ENCODE measurements at regions not wholly inside any gene's neighbourhood (a gene's known extent, or its start where the extent isn't known, plus 50 kb on each side); places are given as distances from the start of the nearest gene placed in this dataset.

DNA sequence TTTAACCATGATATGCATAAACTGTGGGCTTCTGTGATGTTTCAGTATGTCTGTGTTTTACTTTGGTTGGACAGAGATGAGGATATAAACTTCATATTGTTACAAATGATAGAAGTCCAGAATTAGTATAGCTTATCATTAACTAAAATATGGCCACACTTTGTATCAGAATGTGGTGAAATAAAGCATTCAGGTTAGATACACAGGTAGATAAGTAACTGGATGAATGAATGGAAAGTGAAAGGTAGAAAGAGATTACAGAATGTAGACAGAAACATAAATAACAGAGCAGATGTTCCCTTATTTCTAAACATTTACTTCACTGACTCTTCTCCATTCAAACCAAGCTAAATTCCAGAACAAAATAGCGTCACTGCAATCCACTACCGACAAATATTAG, 1033.8 kb downstream of the CDH18 start:
- no peak for DNase-seq (ENCODE audit: low read depth, low spot score)

DNA sequence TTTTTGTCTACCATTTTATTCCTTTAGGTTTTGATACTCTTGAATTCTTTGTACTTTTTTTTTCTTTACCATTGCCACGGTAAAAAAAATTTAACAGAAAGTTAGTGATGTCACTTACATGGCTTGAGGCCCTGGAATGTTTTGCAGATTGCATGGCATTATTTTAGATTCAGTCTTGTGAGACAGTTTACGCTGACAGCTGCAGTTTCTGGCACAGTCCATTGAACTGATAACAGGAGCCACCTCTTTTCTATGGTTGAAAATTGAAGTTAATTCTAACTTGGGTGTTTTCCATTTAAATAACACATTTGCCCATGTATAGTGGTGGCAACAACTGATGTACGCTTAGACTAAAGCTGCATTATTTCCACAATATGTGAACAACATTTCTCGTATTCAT, 1028.5 kb downstream of the CDH18 start:
- no peak for DNase-seq (ENCODE audit: low read depth, low spot score)

DNA sequence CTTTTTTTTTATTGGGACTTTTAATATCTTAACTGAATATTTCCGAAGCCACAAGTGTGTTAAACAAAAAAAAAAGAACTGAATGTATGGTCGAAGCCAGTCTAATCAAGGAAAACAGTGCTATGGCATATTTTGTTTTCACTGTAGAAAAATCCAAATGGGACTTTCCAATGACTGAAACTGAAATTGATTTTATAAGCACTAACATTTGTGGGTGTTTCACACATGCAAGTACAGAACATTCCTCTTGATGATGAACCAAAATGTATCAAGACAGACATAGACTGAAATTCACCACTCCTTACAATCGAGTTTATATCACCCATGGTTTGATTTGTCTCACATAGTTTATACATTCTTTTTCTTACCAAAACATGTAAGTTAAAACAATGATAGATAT, 1026.8 kb downstream of the CDH18 start:
- DNase-seq (ENCODE audit: low read depth, low spot score), result no peak

DNA sequence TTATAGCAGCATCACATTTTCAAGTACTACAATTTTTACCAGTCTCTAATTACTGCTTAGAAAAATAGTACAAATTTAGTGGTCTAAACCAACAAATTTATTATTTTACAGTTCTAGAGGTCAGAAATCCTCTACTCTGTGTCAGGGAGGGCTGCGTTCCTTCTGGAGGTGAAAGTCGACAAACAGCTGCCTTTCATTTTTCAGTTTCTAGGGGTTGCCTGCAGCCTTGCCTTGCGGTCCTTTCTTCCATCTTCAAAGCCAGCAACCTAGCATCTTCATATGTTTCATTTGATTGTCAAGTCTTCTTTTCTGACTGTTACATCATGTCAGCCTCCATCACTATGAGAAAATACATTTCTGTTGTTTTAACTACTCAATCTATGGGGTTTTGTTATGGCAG, 1022.1 kb downstream of the CDH18 start:
- DNase-seq (ENCODE audit: low read depth, low spot score), result no peak

DNA sequence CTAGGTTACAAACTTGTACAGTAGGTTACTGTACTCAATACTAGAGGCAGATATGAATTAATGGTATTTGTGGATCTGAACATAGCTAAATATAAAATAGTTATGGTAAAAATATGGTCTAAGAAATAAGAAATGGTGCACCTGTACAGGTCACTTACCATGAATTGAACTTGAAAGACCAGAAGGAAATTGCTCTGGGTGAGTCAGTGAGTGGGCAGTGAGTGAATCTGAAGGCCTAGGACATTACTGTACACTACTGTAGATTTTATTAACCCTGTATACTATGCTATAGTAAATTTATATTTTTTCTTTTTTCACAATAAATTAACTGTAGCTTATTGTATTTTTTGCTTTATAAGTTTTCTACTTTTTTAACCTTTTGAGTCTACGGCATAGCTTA, 1020.4 kb downstream of the CDH18 start:
- DNase-seq (ENCODE audit: low read depth, low spot score), result no peak

DNA sequence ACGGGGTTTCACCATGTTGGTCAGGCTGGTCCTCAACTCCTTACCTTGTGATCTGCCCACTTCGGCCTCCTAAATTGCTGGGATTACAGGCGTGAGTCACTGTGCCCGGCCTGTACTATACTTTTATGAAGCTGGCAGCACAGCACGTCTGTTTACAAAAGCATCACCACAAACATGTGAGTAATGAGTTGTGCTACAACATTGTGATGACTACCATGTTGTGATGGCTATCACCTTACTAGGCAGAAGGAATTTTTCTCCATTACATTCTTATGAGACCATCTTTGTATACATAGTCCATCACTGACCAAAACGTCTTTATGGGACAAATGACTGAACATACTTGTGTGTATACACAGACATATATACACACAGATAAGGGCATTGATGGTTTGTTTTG, 1019.0 kb downstream of the CDH18 start:
- DNase-seq (ENCODE audit: low read depth, low spot score), result peak; percentile 13

DNA sequence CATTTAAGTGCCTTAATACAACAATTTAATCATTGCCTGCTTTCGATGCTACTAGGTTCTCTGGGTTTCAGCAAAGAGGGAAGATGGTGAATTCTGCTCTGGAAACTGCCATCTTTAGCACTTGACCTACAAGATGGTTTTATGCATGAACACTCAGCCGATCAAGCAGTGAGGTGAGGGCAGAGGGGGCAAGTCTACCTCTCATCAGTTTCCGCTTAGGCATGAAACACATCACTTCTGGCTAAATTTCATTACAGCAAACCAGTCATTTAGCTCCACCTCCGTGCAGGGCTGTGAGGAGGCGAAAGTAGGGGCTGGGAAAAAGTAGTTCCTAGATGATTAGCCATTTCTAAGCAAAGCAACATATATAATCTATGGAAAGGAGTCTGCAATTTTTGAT, 1018.0 kb downstream of the CDH18 start:
- no peak for DNase-seq (ENCODE audit: low read depth, low spot score)

DNA sequence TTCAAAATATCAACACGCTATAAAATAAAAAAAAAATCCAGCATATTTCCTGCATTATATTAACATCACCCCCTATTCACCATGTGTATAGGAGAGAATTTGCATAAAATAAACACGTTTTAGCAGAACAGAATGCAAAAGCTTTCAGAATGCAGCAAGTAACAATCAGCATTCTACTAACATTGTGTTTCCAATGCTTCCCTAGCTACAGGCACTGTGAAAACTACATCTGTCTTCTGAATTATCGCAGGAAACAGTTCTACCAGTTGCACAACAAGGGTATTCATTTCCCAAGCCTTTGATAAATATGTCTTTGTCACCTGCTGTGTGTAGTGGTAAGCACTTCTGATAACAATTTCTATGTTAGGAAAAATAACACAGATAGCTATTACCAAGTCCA, 1015.8 kb downstream of the CDH18 start:
- DNase-seq (ENCODE audit: low read depth, low spot score), result no peak

DNA sequence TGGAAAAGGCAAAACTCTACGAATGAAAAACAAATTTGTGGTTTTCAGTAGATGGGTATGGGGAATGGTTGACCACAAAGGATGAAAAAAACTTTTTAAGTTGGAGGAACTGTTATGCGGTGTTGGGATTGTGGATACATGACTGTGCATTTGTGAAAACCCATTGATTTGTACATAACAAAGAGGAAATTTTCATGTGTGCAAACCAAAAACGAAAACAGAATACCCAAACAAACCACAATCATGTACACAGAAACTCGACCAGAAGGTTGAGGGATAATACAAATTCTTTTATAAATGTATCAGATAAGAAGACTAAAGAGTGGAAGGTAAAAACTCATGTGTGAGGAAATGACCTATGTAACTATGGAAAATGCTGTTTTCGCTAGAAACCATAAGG, 1012.4 kb downstream of the CDH18 start:
- DNase-seq (ENCODE audit: low read depth, low spot score), result peak; percentile 28

DNA sequence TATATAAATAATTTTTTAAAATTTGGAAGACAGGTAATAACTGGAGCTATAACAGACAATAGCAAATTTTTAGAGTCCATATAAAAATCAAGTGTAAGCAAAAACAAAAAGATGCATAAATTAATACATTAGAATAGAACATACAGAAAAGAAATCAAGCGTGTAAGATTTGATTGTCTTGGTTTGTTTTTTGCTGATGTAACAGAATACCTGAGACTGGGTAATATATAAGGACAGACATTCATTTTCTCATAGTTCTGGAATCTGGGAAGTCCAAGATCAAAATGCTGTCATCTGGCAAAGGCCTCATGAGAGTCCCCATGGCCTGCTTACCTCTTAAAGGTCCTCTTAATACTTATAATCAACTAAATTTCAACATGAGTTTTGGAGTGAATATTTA, 1010.1 kb downstream of the CDH18 start:
- DNase-seq (ENCODE audit: low read depth, low spot score), result no peak

DNA sequence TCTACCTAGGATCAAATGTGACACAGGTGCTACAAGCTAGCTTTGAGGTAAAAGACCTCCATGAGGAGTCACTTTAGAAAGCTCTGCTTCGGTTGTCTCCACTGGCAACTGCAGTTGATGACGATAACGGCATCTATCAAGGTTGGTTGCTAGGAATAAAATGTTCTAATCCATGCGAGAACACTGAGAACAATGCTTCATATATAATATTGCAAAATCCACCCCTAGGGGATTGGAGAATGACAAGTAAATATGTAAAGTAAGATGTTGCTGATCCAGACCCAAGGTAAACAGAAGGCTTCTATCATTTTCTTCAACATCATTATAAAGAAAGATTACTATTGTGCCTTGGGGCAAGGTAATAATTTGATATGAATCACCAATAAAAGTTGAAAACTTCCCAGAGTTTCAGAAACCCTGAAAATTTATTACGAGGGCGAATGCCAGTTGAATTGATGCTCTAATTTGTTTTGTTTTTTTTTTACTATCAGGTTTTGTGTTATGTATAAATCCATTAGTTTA, 1003.4 kb downstream of the CDH18 start:
- DNase-seq (ENCODE audit: low read depth, low spot score), result no peak

DNA sequence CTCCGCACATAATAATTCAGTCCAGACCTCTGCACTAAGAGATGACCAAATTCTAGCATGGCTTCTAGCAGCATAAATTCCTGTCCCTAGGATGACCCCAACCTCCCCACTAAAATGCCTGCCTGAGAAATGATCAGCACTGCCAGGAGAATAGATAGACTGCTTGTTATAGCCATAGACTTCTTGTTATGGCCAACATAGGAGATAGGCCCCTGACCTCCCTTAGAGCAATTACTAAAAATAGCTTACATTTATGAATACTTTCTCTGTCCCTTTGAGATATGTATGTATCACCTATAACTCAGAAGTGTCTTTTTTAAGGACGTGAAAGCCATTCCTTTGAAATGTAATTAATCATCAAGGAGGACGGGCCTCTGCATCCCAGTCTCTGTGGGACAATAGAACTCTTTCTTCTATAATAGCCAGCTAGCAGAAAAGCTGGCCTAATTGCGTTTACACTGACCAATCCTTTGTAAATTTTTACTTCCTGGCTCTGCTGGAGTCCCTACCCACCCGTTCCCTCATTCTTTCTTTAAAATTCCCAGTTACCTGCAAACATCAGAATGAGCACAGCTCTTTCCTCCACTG, 1002.7 kb downstream of the CDH18 start:
- DNase-seq (ENCODE audit: low read depth, low spot score), result no peak

DNA sequence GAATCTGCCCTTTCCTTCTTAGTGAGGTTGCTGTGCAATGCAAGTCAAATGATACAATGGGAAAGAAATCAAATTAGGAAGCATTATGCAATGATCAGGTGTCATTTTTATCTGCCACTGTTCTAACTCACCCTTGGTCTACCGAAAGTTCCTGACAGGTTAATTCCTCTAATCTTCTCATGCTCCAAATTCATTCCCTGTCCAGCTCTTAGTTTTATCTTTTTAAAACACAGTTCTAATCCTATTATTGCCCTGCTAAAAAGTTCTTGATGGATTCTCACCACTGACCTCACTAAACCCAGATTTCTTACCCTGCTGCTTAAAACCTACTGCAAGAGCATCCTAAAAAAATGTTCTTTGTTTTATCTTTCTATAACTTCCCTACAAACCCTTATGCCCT, 1000.9 kb downstream of the CDH18 start:
- DNase-seq (ENCODE audit: low read depth, low spot score), result no peak

DNA sequence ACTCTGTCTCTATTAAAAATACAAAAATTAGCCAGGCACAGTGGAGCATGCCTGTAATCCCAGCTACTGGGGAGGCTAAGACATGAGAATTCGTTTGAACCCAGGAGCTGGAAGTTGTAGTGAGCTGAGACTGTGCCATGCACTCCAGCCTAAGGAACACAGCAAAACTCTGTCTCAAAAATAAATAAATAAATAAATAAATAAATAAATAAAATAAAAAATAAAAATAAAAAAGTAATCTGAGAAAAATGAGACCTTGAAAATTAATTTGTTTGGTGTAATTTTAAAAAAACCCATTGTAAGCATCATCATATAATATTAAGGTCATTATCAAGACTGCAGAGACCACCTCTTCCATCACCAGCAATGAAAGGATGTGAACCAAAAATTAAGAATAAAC, 997.1 kb downstream of the CDH18 start:
- DNase-seq (ENCODE audit: low read depth, low spot score), result no peak

DNA sequence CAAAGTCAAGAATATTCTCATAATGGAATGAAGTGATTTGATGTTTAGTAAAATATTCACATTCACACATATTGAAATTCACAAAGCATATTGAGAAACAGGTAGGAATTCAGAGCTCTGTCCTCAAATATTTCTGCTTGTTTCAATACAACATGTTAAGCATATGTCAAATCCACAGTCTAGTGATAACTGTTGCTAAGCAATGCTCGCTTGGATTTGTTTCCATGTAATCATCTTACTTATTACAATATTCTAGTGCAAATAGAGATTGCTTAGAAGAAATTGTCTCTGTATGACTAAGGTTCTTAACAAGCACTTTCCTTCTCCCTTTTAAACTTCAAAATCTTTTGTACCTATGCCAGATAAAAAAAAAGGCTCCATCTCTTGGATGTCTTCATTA, 995.7 kb downstream of the CDH18 start:
- DNase-seq (ENCODE audit: low read depth, low spot score), result no peak

DNA sequence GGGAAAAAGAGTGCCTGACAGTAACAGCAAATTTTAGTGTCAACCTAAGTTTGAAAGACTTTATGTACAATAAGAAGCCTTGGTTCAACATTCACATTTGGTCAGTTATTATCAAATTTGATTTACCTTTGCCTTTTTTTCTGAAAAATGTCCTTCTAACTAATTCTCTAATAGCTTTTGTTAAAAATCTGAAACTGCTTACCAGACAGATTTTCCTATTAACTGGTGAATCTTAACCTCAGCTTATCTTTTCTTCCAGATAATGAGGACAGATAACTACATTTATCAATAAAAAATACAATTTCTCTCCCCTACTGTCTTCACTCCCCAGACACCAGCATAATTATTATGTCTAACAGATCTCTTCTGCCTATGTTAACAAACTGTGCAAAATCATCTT, 988.5 kb downstream of the CDH18 start:
- DNase-seq (ENCODE audit: low read depth, low spot score), result no peak

DNA sequence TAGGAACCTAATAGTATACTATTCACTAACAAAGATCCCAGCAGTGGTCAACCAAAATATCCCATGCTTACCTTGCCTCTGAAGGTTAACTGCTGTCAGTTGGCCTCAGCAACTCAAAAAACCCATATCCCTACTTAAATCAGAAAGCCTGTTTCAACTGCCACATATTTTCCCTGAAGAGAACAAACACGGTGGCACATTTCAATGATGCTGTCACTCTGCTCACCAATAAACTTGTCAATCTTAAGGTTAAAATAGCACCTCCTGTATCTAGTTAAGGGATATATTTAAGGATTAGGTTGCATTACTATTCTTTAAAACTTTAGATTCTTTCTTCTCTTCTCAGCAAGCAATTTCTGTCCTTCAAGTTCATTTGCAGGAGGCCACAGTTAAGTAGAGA, 986.9 kb downstream of the CDH18 start:
- DNase-seq (ENCODE audit: low read depth, low spot score), result no peak

DNA sequence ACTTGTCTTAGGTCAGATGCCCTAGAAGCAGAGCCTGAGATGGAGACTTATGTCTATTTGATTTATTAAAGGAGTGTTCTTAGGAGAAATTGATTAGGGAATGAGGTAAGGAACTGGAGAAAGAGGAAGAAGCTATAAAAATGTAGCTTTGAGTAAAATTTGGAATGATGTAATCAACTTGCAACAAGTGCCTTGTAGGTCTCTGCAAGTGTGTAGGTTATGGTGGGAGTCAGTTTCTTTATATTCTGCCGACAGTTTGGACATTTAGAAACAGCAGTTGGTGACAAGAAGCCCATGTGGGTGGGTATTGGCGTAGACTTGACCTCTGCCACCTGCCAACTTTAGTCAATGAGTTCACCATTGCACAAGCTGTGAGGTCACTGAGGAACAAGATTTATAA, 986.5 kb downstream of the CDH18 start:
- no peak for DNase-seq (ENCODE audit: low read depth, low spot score)

DNA sequence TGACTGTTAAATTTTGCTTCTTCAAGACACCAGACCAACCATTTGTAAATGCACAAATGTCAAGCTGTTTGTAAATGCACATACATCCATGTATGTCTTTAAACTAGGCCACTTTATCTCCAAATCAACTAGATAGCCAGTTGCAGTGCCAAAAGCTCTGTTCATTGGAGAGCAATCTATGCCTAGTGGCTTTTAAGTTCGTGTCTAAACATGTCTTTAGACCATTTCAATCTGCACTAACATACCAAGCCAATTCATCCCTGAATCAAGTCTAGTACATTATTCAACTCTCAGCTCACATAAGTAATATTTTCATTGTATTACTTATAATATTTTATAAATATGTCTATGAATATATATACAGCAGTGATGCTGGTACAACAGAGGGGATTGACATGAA, 985.9 kb downstream of the CDH18 start:
- no peak for DNase-seq (ENCODE audit: low read depth, low spot score)

DNA sequence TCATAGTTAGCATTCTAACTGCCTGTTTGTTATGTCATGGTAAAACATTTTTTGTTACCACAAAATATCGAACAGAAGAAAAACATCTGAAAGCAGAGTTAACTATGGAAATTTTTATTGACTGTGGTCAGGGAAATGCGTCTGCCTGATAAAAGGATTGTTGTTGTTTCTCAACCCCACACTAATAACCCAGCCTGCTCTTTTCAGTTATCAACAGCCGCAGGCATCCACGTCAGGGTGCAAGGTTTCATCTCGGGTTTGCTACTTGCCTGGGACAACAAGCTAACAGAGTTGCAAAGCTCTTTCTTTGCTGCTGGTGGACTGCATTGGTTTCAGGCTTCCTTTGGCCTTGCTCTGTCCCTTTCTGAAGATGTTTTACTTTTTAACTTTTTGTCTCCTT, 969.2 kb downstream of the CDH18 start:
- DNase-seq (ENCODE audit: low read depth, low spot score), result peak; percentile 8

DNA sequence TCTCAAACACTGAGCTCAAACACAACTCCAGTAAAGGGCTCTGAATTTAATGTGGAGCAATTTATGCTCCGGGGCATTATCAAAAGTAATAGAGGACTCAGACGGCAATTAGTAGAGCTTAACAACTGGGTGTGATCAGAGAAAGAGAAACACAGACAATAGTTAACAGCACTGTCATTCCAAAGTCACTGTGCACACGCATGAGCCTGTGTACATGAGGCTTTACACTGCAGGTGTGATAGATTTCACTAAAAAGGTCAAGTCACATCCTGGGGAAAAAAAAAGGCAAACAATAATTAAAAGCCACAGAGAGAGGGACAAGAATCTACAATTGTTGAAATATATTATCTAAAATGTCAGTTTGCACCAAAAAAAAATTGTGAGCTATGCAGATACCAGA, 956.5 kb downstream of the CDH18 start:
- DNase-seq (ENCODE audit: low read depth, low spot score), result no peak

DNA sequence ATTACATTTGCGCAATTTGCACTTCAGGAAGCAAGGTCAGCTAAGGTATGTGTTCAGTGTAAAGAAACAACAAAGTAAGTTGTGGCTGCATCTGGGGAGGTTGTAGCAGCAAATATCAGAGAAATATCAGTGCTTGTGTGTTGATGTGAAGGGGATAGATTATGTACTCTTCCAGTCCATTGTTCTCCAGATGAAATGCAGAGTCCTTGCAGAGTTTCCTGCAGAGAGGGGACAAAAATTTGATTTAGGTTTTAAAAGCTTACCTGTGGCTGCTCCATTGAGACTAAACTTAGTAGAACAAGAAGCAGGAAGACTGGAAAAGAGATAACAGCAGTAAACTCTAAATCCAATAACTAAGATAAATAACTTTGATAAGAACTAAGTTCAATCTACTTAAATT, 952.2 kb downstream of the CDH18 start:
- no peak for DNase-seq (ENCODE audit: low read depth, low spot score)

DNA sequence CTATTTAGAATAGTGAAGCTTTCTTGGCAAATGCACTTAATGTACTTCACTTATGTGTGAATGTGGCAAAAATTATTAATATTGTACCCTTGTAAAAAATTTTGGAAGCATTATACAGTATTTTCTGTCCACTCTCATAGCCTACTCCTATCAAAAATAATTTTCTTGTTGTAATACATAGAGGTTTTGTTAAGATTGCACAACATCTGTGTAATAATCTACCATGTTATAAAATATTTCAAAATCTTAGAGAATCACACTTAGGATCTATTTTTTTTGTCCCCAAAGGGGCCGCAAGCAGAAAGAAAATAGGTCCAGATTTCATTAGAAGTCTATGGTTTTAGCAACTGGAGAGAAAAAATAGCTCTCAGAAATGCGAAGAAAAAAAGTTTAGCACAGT, 945.9 kb downstream of the CDH18 start:
- DNase-seq (ENCODE audit: low read depth, low spot score), result no peak

DNA sequence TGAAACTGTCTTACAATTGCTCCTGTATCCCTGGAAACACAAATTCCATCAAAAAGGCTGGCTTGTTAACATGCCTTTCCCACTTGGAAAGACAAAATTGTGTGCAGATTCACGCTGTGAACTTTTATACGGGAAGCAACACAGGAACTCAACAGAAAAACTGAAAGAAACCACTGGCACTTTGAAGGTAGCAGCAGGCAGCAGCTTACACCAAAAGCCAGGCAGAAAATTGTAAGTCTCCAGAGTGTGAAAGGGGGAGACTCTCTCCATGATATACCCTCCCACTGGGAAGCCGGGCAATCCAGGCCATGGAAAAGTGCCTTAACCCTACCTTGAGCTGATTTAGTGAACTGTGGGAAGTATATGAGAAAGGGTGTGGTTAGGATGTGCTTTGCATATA, 943.7 kb downstream of the CDH18 start:
- no peak for DNase-seq (ENCODE audit: low read depth, low spot score)
